HEK293 (cell line): ENCODE measurements at regions not wholly inside any gene's neighbourhood (a gene's known extent, or its start where the extent isn't known, plus 50 kb on each side); places are given as distances from the start of the nearest gene placed in this dataset.

Experiments used
- CTCF ChIA-PET: fragments of 350-600 bp; formaldehyde crosslinking; extraction: SDS; loops from one replicate; lab custom pipeline; 2021; ENCODE audit warnings: antibody characterized with exemption; lab: Yijun Ruan, JAX
- POLR2A ChIA-PET: fragments of 300-600 bp; formaldehyde crosslinking; extraction: SDS; loops from one replicate; lab custom pipeline; 2020; ENCODE audit warnings: antibody characterized with exemption, inconsistent platforms; lab: Yijun Ruan, JAX
- H3K27ac ChIP-seq: fragments of 200-500 bp; sonication (Bioruptor generic); 2 replicates; pipeline ENCODE4 v1.5.1; 2014; ENCODE audit warnings: low read depth, low read length, control low read depth, inconsistent platforms; ENCODE audit errors: extremely low read depth
- H3K36me3 ChIP-seq, 2 experiments: fragments of 200-500 bp in 1 of 2; sonication (Bioruptor generic) in 1 of 2; 1 replicate in 1 of 2; 2 replicates in 1 of 2; pipeline ENCODE4 v1.5.1; 2014 to 2017; ENCODE audit warnings: inconsistent platforms in 2 of 2, low read length in 2 of 2; ENCODE audit not compliant: control insufficient read depth in 2 of 2, insufficient read depth in 1 of 2
- H3K4me1 ChIP-seq: fragments of 200-500 bp; sonication (Bioruptor generic); 2 replicates; pipeline ENCODE4 v1.5.1; 2014; ENCODE audit warnings: mild to moderate bottlenecking, low read length, inconsistent platforms; ENCODE audit not compliant: control insufficient read depth, insufficient read depth
- H3K4me3 ChIP-seq: 2 replicates; pipeline ENCODE4 v1.5.1; 2011; ENCODE audit warnings: low read depth, mild to moderate bottlenecking, control low read depth, low read length, moderate library complexity
- H3K9me3 ChIP-seq: fragments of 200-500 bp; sonication (Bioruptor generic); 2 replicates; pipeline ENCODE4 v1.5.1; 2014; ENCODE audit warnings: low read depth, low read length, inconsistent platforms; ENCODE audit not compliant: control insufficient read depth, insufficient read depth
- PRDM1 ChIP-seq: fragments of 450-650 bp; formaldehyde crosslinking; IDR thresholded peaks from 2 replicates; pipeline ENCODE4; 2016; ENCODE audit warnings: missing biosample characterization, missing genetic modification characterization
- SALL2 ChIP-seq: fragments of 450-650 bp; formaldehyde crosslinking; IDR thresholded peaks from 2 replicates; pipeline ENCODE4 v1.5.0; 2017; ENCODE audit warnings: missing biosample characterization, mild to moderate bottlenecking, missing genetic modification characterization, borderline replicate concordance
- SCRT2 ChIP-seq: fragments of 450-650 bp; formaldehyde crosslinking; IDR thresholded peaks from 2 replicates; pipeline ENCODE4 v1.5.1; 2016; ENCODE audit warnings: missing biosample characterization, missing genetic modification characterization
- ZBTB21 ChIP-seq: fragments of 450-650 bp; formaldehyde crosslinking; IDR thresholded peaks from 2 replicates; pipeline ENCODE4 v1.5.1; 2017; ENCODE audit warnings: missing biosample characterization, missing genetic modification characterization
- ZBTB8A ChIP-seq: fragments of 450-650 bp; formaldehyde crosslinking; IDR thresholded peaks from 2 replicates; pipeline ENCODE4 v1.5.1; 2016; ENCODE audit warnings: missing biosample characterization, missing genetic modification characterization
- ZIC2 ChIP-seq: fragments of 450-650 bp; formaldehyde crosslinking; IDR thresholded peaks from 2 replicates; pipeline ENCODE4 v1.5.1; 2016; ENCODE audit warnings: missing biosample characterization, missing genetic modification characterization
- ZNF140 ChIP-seq: fragments of 450-650 bp; formaldehyde crosslinking; IDR thresholded peaks from 2 replicates; pipeline ENCODE4 v1.5.1; 2016; ENCODE audit warnings: missing biosample characterization, missing genetic modification characterization
- ZNF169 ChIP-seq: fragments of 450-650 bp; formaldehyde crosslinking; IDR thresholded peaks from 2 replicates; pipeline ENCODE4 v1.5.1; 2016; ENCODE audit warnings: missing biosample characterization, missing genetic modification characterization
- ZNF175 ChIP-seq: fragments of 450-650 bp; formaldehyde crosslinking; IDR thresholded peaks from 2 replicates; pipeline ENCODE4 v1.5.1; 2016; ENCODE audit warnings: missing biosample characterization, missing genetic modification characterization
- ZNF202 ChIP-seq: fragments of 450-650 bp; formaldehyde crosslinking; IDR thresholded peaks from 2 replicates; pipeline ENCODE4 v1.5.1; 2016; ENCODE audit warnings: missing biosample characterization, missing genetic modification characterization, borderline replicate concordance
- ZNF24 ChIP-seq: fragments of 450-650 bp; formaldehyde crosslinking; IDR thresholded peaks from 2 replicates; pipeline ENCODE4 v1.5.1; 2016; ENCODE audit warnings: missing biosample characterization, missing genetic modification characterization
- ZNF248 ChIP-seq: fragments of 450-650 bp; formaldehyde crosslinking; IDR thresholded peaks from 2 replicates; pipeline ENCODE4 v1.5.1; 2017; ENCODE audit warnings: missing biosample characterization, missing genetic modification characterization
- ZNF274 ChIP-seq, 2 experiments: fragments of 200-500 bp in 1 of 2; fragments of 450-650 bp in 1 of 2; sonication (Bioruptor generic) in 1 of 2; formaldehyde crosslinking in 1 of 2; IDR thresholded peaks; 2 replicates each; pipeline versions ENCODE4 v1.5.1 to v1.6.1; 2014 to 2016; ENCODE audit warnings: borderline replicate concordance in 1 of 2, inconsistent platforms in 1 of 2, low read length in 1 of 2, missing biosample characterization in 1 of 2, missing genetic modification characterization in 1 of 2
- ZNF324 ChIP-seq: fragments of 450-650 bp; formaldehyde crosslinking; IDR thresholded peaks from 2 replicates; pipeline ENCODE4 v1.5.1; 2016; ENCODE audit warnings: missing biosample characterization, missing genetic modification characterization
- ZNF548 ChIP-seq: fragments of 450-650 bp; formaldehyde crosslinking; IDR thresholded peaks from 2 replicates; pipeline ENCODE4 v1.5.1; 2016; ENCODE audit warnings: missing biosample characterization, missing genetic modification characterization
- ZNF610 ChIP-seq: fragments of 450-650 bp; formaldehyde crosslinking; IDR thresholded peaks from 2 replicates; pipeline ENCODE4 v1.5.1; 2016; ENCODE audit warnings: missing biosample characterization, missing genetic modification characterization, borderline replicate concordance
- ZNF629 ChIP-seq: fragments of 450-650 bp; formaldehyde crosslinking; IDR thresholded peaks from 2 replicates; pipeline ENCODE4 v1.5.1; 2017; ENCODE audit warnings: missing biosample characterization, missing genetic modification characterization
- ZNF701 ChIP-seq: fragments of 450-650 bp; formaldehyde crosslinking; IDR thresholded peaks from 2 replicates; pipeline ENCODE4 v1.5.1; 2016; ENCODE audit warnings: missing biosample characterization, missing genetic modification characterization
- ZNF785 ChIP-seq: fragments of 450-650 bp; formaldehyde crosslinking; IDR thresholded peaks from 2 replicates; pipeline ENCODE4 v1.5.1; 2016; ENCODE audit warnings: missing biosample characterization, missing genetic modification characterization
- TF ChIP-seq, protein P1 (sequence below): fragments of 450-650 bp; formaldehyde crosslinking; IDR thresholded peaks from 2 replicates; pipeline ENCODE4 v1.5.1; 2016; ENCODE audit warnings: missing biosample characterization, missing genetic modification characterization
- TF ChIP-seq, protein P2 (sequence below): fragments of 450-650 bp; formaldehyde crosslinking; IDR thresholded peaks from 2 replicates; pipeline ENCODE4 v1.5.1; 2016; ENCODE audit warnings: missing biosample characterization, missing genetic modification characterization
- TF ChIP-seq, protein P3 (sequence below): fragments of 450-650 bp; formaldehyde crosslinking; IDR thresholded peaks from 2 replicates; pipeline ENCODE4 v1.5.0; 2017; ENCODE audit warnings: missing biosample characterization, missing genetic modification characterization, borderline replicate concordance

DNA sequence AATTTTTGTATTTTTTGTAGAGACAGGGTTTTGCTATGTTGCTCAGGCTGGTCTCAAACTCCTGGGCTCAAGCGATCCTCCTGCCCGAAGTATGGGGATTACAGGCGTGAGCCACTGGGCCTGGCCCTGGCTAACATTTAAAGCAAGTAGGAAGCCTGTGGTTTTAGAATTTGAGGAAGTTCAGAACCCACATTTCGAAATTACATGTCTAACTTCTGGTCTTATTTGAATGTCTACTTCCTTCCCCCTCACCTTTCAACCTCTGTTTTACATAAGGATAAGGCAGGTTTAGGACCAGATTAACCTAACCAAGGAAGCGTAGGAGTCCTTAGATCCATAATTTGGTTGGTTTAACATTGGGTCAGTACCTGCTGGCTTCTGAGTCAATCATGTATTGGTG is 120.5 kb upstream of the PROK2 start (continued):
- TF ChIP-seq, protein P1, sequence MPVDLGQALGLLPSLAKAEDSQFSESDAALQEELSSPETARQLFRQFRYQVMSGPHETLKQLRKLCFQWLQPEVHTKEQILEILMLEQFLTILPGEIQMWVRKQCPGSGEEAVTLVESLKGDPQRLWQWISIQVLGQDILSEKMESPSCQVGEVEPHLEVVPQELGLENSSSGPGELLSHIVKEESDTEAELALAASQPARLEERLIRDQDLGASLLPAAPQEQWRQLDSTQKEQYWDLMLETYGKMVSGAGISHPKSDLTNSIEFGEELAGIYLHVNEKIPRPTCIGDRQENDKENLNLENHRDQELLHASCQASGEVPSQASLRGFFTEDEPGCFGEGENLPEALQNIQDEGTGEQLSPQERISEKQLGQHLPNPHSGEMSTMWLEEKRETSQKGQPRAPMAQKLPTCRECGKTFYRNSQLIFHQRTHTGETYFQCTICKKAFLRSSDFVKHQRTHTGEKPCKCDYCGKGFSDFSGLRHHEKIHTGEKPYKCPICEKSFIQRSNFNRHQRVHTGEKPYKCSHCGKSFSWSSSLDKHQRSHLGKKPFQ (tag by site-specific recombination), result no peak

DNA sequence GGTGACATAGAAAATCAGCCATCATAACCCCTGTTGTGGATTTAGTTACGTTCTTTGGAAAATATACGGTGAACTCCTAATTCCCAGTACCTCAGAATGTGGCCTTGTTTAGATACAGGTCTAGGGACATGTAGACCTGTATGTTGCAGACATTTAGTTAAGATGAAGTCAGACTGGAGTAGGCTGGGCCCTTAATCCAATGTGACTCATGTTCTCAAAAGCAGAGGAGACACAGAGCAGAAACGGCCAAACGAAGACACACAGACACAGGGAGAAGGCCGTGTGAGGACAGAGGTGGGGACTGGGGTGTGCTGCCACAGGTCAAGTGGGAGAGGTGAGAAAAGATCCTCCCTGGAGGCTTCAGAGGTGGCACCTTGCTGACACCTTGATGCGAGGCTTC is 119.0 kb upstream of the PROK2 start:
- POLR2A ChIA-PET, result no interaction called here
- H3K9me3 ChIP-seq, result no peaks in the 10 kb centered on the region
- CTCF ChIA-PET, result no interaction called here

DNA sequence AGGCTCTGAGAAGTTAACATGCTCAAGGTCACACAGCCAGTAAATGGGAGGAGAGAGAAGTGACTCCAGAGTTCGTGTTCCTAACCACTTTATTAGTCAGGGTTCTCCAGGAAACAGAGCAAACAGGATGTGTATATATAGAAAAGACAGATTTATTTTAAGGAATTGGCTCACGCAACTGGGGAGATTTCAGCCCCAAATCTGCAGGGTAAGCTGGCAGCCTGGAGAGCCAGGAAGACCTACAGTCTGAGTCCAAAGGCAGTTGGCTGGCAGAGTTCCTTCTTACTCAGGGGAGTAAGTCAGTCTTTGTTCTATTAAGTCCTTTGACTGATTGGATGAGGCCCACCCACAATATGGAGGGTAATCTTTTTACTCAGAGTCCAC is 118.2 kb upstream of the PROK2 start:
- Histone ChIP-seq H3K4me1 (no peaks in the 10 kb centered on the region), H3K27ac (no peak overlapping the region), H3K9me3 (no peaks in the 10 kb centered on the region), H3K36me3 (no peaks in the 10 kb centered on the region), H3K4me3 (no peak overlapping the region)
- TF ChIP-seq ZNF548 (tag by site-specific recombination) (no peak), ZNF610 (no peak), ZNF24 (no peak), ZNF274 (IDR thresholded peaks at IDR 0.05; ENCODE audit: low read length) (no peak), ZNF274 (tag by site-specific recombination; IDR thresholded peaks at IDR 0.05; ENCODE audit: borderline replicate concordance) (no peak), ZNF140 (tag by site-specific recombination) (no peak), ZNF629 (tag by site-specific recombination) (no peak), ZNF202 (no peak), ZNF324 (tag by site-specific recombination) (no peak), ZIC2 (tag by site-specific recombination) (no peak), ZBTB21 (tag by site-specific recombination) (no peak)
- TF ChIP-seq, protein P2, sequence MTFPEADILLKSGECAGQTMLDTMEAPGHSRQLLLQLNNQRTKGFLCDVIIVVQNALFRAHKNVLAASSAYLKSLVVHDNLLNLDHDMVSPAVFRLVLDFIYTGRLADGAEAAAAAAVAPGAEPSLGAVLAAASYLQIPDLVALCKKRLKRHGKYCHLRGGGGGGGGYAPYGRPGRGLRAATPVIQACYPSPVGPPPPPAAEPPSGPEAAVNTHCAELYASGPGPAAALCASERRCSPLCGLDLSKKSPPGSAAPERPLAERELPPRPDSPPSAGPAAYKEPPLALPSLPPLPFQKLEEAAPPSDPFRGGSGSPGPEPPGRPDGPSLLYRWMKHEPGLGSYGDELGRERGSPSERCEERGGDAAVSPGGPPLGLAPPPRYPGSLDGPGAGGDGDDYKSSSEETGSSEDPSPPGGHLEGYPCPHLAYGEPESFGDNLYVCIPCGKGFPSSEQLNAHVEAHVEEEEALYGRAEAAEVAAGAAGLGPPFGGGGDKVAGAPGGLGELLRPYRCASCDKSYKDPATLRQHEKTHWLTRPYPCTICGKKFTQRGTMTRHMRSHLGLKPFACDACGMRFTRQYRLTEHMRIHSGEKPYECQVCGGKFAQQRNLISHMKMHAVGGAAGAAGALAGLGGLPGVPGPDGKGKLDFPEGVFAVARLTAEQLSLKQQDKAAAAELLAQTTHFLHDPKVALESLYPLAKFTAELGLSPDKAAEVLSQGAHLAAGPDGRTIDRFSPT (tag by site-specific recombination), result no peak
- TF ChIP-seq, protein P3, sequence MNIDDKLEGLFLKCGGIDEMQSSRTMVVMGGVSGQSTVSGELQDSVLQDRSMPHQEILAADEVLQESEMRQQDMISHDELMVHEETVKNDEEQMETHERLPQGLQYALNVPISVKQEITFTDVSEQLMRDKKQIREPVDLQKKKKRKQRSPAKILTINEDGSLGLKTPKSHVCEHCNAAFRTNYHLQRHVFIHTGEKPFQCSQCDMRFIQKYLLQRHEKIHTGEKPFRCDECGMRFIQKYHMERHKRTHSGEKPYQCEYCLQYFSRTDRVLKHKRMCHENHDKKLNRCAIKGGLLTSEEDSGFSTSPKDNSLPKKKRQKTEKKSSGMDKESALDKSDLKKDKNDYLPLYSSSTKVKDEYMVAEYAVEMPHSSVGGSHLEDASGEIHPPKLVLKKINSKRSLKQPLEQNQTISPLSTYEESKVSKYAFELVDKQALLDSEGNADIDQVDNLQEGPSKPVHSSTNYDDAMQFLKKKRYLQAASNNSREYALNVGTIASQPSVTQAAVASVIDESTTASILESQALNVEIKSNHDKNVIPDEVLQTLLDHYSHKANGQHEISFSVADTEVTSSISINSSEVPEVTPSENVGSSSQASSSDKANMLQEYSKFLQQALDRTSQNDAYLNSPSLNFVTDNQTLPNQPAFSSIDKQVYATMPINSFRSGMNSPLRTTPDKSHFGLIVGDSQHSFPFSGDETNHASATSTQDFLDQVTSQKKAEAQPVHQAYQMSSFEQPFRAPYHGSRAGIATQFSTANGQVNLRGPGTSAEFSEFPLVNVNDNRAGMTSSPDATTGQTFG, result no peak
- POLR2A ChIA-PET, result no interaction called here
- CTCF ChIA-PET, result no interaction called here

More for the DNA sequence above, 119.0 kb upstream of the PROK2 start:
- Histone ChIP-seq H3K4me3 (no peak overlapping the region), H3K4me1 (no peaks in the 10 kb centered on the region), H3K27ac (no peak overlapping the region), H3K36me3 (no peaks in the 10 kb centered on the region)
- TF ChIP-seq ZIC2 (tag by site-specific recombination) (no peak), SALL2 (no peak), ZNF175 (no peak), ZNF169 (tag by site-specific recombination) (no peak), SCRT2 (tag by site-specific recombination) (no peak), PRDM1 (tag by site-specific recombination) (no peak), ZNF248 (no peak), ZBTB8A (no peak), ZNF701 (tag by site-specific recombination) (no peak), ZNF785 (no peak)
